HL-60 (cell line): ENCODE measurements at regions not wholly inside any gene's neighbourhood (a gene's known extent, or its start where the extent isn't known, plus 50 kb on each side); places are given as distances from the start of the nearest gene placed in this dataset.

Source experiments
- POLR2AphosphoS5 ChIP-seq: IDR thresholded peaks from 2 replicates; pipeline ENCODE4 v1.6.1; 2012; ENCODE audit warnings: low read depth
- SPI1 ChIP-seq: IDR thresholded peaks from 2 replicates; pipeline ENCODE4 v1.6.1; 2012; ENCODE audit warnings: low read depth, mild to moderate bottlenecking, borderline replicate concordance
- TF ChIP-seq, protein P1 (sequence below): IDR thresholded peaks from one replicate; pipeline ENCODE4 v1.5.1; 2011; ENCODE audit warnings: low read length, control low read depth, inconsistent platforms; ENCODE audit not compliant: insufficient read depth

DNA sequence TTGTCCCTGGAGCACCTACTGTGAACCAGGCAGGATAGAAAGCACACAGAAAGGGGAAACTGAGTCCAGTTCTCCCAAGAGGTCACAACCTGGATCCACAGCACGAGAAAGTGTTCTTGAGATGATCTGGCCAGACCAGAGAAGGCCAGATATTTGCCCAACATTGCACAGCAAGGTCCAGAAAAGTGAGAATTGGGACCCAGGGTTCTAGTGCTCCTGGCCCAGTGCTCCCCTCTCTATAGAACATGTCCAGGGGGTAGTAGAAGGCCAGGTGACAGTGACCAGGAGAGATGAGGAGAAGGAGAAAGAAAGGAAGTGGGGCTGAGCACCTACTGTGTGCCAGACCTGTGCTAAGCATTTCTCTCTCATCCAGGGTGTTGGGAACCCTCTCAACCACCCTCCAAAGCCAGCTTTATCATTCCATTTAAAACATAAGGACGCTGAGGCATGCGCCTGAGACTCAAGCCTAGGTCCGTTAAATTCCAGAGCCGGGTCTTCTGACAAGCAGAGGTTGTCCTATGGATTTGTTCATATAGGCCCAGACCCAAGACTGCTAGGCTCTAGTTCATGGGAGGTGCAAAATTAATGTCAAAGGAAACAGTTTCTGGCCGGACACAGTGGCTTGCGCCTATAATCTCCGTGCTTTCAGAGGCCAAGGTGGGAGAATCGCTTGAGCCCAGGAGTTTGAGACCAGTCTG is 128.7 kb downstream of the MN1 start:
- no peak for TF ChIP-seq SPI1
- TF ChIP-seq, protein P1, sequence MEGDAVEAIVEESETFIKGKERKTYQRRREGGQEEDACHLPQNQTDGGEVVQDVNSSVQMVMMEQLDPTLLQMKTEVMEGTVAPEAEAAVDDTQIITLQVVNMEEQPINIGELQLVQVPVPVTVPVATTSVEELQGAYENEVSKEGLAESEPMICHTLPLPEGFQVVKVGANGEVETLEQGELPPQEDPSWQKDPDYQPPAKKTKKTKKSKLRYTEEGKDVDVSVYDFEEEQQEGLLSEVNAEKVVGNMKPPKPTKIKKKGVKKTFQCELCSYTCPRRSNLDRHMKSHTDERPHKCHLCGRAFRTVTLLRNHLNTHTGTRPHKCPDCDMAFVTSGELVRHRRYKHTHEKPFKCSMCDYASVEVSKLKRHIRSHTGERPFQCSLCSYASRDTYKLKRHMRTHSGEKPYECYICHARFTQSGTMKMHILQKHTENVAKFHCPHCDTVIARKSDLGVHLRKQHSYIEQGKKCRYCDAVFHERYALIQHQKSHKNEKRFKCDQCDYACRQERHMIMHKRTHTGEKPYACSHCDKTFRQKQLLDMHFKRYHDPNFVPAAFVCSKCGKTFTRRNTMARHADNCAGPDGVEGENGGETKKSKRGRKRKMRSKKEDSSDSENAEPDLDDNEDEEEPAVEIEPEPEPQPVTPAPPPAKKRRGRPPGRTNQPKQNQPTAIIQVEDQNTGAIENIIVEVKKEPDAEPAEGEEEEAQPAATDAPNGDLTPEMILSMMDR = no peak
- no peak for TF ChIP-seq POLR2AphosphoS5
